GM23338 (cell line): ENCODE measurements at regions not wholly inside any gene's neighbourhood (a gene's known extent, or its start where the extent isn't known, plus 50 kb on each side); places are given as distances from the start of the nearest gene placed in this dataset.

Experiments
- ATAC-seq: fragments of 200-7000 bp; cut with Tn5 transposase; 3 replicates; pipeline ENCODE4 v1.9.1; 2020
- DNase-seq: peaks from one replicate; pipeline ENCODE4 v3.0.0-alpha.2; 2015; ENCODE audit warnings: low spot score
- H2AFZ ChIP-seq: fragments of 200-600 bp; sonication (generic); 2 replicates; pipeline ENCODE4 v1.8.0; 2016; ENCODE audit warnings: antibody characterized with exemption, mild to moderate bottlenecking, moderate library complexity
- H3F3A ChIP-seq: fragments of 200-600 bp; sonication (generic); replicated peaks from 2 replicates; pipeline ENCODE4 v1.8.0; 2017; ENCODE audit warnings: antibody characterized with exemption, mixed run types, low read depth
- H3K27ac ChIP-seq: fragments of 200-600 bp; sonication (generic); 2 replicates; pipeline ENCODE4 v1.6.1; 2016; ENCODE audit warnings: low read depth
- H3K27me3 ChIP-seq: fragments of 200-600 bp; sonication (generic); 2 replicates; pipeline ENCODE4 v1.8.0; 2016; ENCODE audit warnings: mild to moderate bottlenecking, mixed run types, moderate library complexity; ENCODE audit not compliant: insufficient read depth
- H3K36me3 ChIP-seq: fragments of 200-600 bp; sonication (generic); 2 replicates; pipeline ENCODE4 v1.8.0; 2016; ENCODE audit warnings: mild to moderate bottlenecking; ENCODE audit not compliant: insufficient read depth
- H3K4me1 ChIP-seq: fragments of 200-600 bp; sonication (generic); 2 replicates; pipeline ENCODE4 v1.8.0; 2016; ENCODE audit warnings: mild to moderate bottlenecking, moderate library complexity; ENCODE audit not compliant: insufficient read depth
- H3K4me2 ChIP-seq: fragments of 200-600 bp; sonication (generic); 2 replicates; pipeline ENCODE4 v1.7.1; 2017; ENCODE audit warnings: mixed run types
- H3K4me3 ChIP-seq: fragments of 200-600 bp; sonication (generic); 2 replicates; pipeline ENCODE4 v1.6.1; 2016; ENCODE audit warnings: mixed run types
- H3K79me2 ChIP-seq: fragments of 200-600 bp; sonication (generic); replicated peaks from 2 replicates; pipeline ENCODE4 v1.8.0; 2017; ENCODE audit warnings: mild to moderate bottlenecking; ENCODE audit not compliant: insufficient read depth
- H3K9me2 ChIP-seq: fragments of 200-600 bp; sonication (generic); 2 replicates; pipeline ENCODE4 v1.8.0; 2017; ENCODE audit not compliant: insufficient read depth
- H4K20me1 ChIP-seq: fragments of 200-600 bp; sonication (generic); replicated peaks from 2 replicates; pipeline ENCODE4 v1.8.0; 2017; ENCODE audit warnings: mild to moderate bottlenecking; ENCODE audit not compliant: insufficient read depth
- H3K27ac Mint-ChIP-seq: 2 replicates; pipeline ENCODE4 v1.8.0; 2020; ENCODE audit warnings: inconsistent platforms, mild to moderate bottlenecking, moderate library complexity, mixed read lengths
- H3K27me3 Mint-ChIP-seq: 3 replicates; pipeline ENCODE4 v1.8.0; 2022; ENCODE audit warnings: low read depth, mild to moderate bottlenecking, moderate library complexity, mixed read lengths, inconsistent platforms; ENCODE audit not compliant: insufficient read depth, poor library complexity
- H3K36me3 Mint-ChIP-seq: 3 replicates; pipeline ENCODE4 v1.8.0; 2021; ENCODE audit warnings: low read depth, mild to moderate bottlenecking, inconsistent platforms, moderate library complexity, mixed read lengths
- H3K4me1 Mint-ChIP-seq: 3 replicates; pipeline ENCODE4 v1.8.0; 2020; ENCODE audit warnings: mild to moderate bottlenecking, inconsistent platforms, mixed read lengths
- H3K4me3 Mint-ChIP-seq: 3 replicates; pipeline ENCODE4 v1.8.0; 2021; ENCODE audit warnings: moderate library complexity, mild to moderate bottlenecking, inconsistent platforms, mixed read lengths
- H3K9me3 Mint-ChIP-seq: 3 replicates; pipeline ENCODE4 v1.8.0; 2020; ENCODE audit warnings: moderate library complexity, mild to moderate bottlenecking, inconsistent platforms, mixed read lengths
- CREB1 ChIP-seq: fragments of 250-450 bp; sonication (Bioruptor Pico); IDR thresholded peaks from 2 replicates; pipeline ENCODE4 v1.5.0; 2020; ENCODE audit warnings: low read depth, mild to moderate bottlenecking, moderate library complexity
- EZH2 ChIP-seq: fragments of 200-600 bp; sonication (generic); IDR thresholded peaks from one replicate; pipeline ENCODE4 v1.8.0; 2017; ENCODE audit warnings: antibody characterized with exemption, mild to moderate bottlenecking, low read depth; ENCODE audit not compliant: unreplicated experiment
- EZH2phosphoT487 ChIP-seq: fragments of 200-600 bp; sonication (generic); IDR thresholded peaks from one replicate; pipeline ENCODE4 v1.8.1; 2018; ENCODE audit warnings: antibody characterized with exemption; ENCODE audit not compliant: unreplicated experiment
- JUNB ChIP-seq: IDR thresholded peaks from one replicate; pipeline ENCODE4 v1.6.1; 2016; ENCODE audit warnings: antibody characterized with exemption; ENCODE audit not compliant: unreplicated experiment
- NANOG ChIP-seq: IDR thresholded peaks from 2 replicates; pipeline ENCODE4 v1.6.1; 2016; ENCODE audit warnings: antibody characterized with exemption, borderline replicate concordance
- POLR2AphosphoS5 ChIP-seq: IDR thresholded peaks from 2 replicates; pipeline ENCODE4 v1.6.1; 2016; ENCODE audit warnings: antibody characterized with exemption, low read depth
- STAT1 ChIP-seq: IDR thresholded peaks from one replicate; pipeline ENCODE4 v1.6.1; 2016; ENCODE audit warnings: antibody characterized with exemption; ENCODE audit not compliant: unreplicated experiment
- ZNF114 ChIP-seq: fragments of 250-450 bp; sonication (Bioruptor Pico); IDR thresholded peaks from 2 replicates; pipeline ENCODE4 v1.5.0; 2020; ENCODE audit warnings: mild to moderate bottlenecking, moderate library complexity
- ZNF331 ChIP-seq: fragments of 250-450 bp; sonication (Bioruptor Pico); IDR thresholded peaks from 2 replicates; pipeline ENCODE4 v1.5.0; 2020; ENCODE audit warnings: low read depth, mild to moderate bottlenecking, moderate library complexity
- TF ChIP-seq, protein P1 (sequence below), 2 experiments: fragments of 200-600 bp in 1 of 2; sonication (generic) in 1 of 2; conservative IDR thresholded peaks; 2 replicates each; pipeline versions ENCODE4 v1.5.1 to v1.6.1; 2016 to 2017; ENCODE audit warnings: antibody characterized with exemption in 2 of 2, low read depth in 2 of 2, mild to moderate bottlenecking in 2 of 2, moderate library complexity in 1 of 2
- TF ChIP-seq, protein P2 (sequence below): fragments of 250-450 bp; sonication (Bioruptor Pico); IDR thresholded peaks from 2 replicates; pipeline ENCODE4 v1.5.0; 2020; ENCODE audit warnings: mild to moderate bottlenecking, moderate library complexity
- TF ChIP-seq, protein P3 (sequence below): IDR thresholded peaks from 2 replicates; pipeline ENCODE4 v1.6.1; 2016; ENCODE audit warnings: antibody characterized with exemption
- TF ChIP-seq, protein P4 (sequence below): IDR thresholded peaks from one replicate; pipeline ENCODE4 v1.6.1; 2018; ENCODE audit warnings: antibody characterized with exemption; ENCODE audit not compliant: unreplicated experiment

DNA sequence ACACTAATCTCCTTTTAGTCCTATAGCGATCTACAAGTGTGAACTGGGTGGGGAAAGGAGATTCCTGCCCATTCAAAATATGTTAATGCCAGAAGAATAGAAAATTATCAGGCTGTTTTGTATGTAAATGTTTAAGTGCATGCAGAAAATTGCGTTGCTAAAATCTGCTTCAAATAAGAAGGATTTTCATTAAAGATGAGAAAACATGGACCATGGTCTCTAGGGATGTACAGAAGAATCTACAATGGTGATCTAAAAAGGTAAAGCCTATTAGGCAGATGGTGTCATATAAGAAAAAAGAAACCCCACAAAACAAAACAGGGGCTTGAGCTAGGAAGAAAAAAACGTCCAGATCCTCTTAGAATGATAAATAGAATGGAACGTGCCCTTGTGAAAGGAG lies 287.5 kb upstream of the ROBO1 start:
- Mint-ChIP-seq H3K27ac (no peak overlapping the region; the same call in 1 of the 2 replicates), H3K4me3 (no peak overlapping the region)
- no peak for ATAC-seq

More for the DNA sequence above, 287.5 kb upstream of the ROBO1 start:
- Mint-ChIP-seq H3K27me3 (no peaks in the 10 kb centered on the region), H3K4me1 (peaks cover 9% of the 10 kb centered on the region), H3K9me3 (no peaks in the 10 kb centered on the region; the same call in 2 of the 3 replicates), H3K36me3 (peaks cover 3% of the 10 kb centered on the region; the same call in 1 of the 3 replicates)
- H3K4me3 ChIP-seq, result no peak overlapping the region
- DNase-seq, result no peak
- H3K79me2 ChIP-seq, result no peaks in the 10 kb centered on the region
- H2AFZ ChIP-seq, result no peak overlapping the region
- no peaks in the 10 kb centered on the region for H3K9me2 ChIP-seq
- H3K27ac ChIP-seq, result no peak overlapping the region
- peaks cover 10% of the 10 kb centered on the region for H3K4me1 ChIP-seq
- H4K20me1 ChIP-seq, result no peaks in the 10 kb centered on the region
- no peaks in the 10 kb centered on the region for H3K27me3 ChIP-seq
- no peaks in the 10 kb centered on the region for H3K36me3 ChIP-seq
- no peaks in the 10 kb centered on the region for H3F3A ChIP-seq
- TF ChIP-seq, protein P1, sequence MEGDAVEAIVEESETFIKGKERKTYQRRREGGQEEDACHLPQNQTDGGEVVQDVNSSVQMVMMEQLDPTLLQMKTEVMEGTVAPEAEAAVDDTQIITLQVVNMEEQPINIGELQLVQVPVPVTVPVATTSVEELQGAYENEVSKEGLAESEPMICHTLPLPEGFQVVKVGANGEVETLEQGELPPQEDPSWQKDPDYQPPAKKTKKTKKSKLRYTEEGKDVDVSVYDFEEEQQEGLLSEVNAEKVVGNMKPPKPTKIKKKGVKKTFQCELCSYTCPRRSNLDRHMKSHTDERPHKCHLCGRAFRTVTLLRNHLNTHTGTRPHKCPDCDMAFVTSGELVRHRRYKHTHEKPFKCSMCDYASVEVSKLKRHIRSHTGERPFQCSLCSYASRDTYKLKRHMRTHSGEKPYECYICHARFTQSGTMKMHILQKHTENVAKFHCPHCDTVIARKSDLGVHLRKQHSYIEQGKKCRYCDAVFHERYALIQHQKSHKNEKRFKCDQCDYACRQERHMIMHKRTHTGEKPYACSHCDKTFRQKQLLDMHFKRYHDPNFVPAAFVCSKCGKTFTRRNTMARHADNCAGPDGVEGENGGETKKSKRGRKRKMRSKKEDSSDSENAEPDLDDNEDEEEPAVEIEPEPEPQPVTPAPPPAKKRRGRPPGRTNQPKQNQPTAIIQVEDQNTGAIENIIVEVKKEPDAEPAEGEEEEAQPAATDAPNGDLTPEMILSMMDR (conservative IDR thresholded peaks at IDR 0.05; ENCODE audit: low read depth in 2 of 2), result no peak
- TF ChIP-seq CREB1 (CRISPR knock-in tag) (no peak), POLR2AphosphoS5 (no peak), NANOG (no peak), ZNF114 (no peak), STAT1 (no peak), EZH2phosphoT487 (no peak), EZH2 (no peak), ZNF331 (CRISPR knock-in tag) (no peak), JUNB (no peak)
- TF ChIP-seq, protein P2, sequence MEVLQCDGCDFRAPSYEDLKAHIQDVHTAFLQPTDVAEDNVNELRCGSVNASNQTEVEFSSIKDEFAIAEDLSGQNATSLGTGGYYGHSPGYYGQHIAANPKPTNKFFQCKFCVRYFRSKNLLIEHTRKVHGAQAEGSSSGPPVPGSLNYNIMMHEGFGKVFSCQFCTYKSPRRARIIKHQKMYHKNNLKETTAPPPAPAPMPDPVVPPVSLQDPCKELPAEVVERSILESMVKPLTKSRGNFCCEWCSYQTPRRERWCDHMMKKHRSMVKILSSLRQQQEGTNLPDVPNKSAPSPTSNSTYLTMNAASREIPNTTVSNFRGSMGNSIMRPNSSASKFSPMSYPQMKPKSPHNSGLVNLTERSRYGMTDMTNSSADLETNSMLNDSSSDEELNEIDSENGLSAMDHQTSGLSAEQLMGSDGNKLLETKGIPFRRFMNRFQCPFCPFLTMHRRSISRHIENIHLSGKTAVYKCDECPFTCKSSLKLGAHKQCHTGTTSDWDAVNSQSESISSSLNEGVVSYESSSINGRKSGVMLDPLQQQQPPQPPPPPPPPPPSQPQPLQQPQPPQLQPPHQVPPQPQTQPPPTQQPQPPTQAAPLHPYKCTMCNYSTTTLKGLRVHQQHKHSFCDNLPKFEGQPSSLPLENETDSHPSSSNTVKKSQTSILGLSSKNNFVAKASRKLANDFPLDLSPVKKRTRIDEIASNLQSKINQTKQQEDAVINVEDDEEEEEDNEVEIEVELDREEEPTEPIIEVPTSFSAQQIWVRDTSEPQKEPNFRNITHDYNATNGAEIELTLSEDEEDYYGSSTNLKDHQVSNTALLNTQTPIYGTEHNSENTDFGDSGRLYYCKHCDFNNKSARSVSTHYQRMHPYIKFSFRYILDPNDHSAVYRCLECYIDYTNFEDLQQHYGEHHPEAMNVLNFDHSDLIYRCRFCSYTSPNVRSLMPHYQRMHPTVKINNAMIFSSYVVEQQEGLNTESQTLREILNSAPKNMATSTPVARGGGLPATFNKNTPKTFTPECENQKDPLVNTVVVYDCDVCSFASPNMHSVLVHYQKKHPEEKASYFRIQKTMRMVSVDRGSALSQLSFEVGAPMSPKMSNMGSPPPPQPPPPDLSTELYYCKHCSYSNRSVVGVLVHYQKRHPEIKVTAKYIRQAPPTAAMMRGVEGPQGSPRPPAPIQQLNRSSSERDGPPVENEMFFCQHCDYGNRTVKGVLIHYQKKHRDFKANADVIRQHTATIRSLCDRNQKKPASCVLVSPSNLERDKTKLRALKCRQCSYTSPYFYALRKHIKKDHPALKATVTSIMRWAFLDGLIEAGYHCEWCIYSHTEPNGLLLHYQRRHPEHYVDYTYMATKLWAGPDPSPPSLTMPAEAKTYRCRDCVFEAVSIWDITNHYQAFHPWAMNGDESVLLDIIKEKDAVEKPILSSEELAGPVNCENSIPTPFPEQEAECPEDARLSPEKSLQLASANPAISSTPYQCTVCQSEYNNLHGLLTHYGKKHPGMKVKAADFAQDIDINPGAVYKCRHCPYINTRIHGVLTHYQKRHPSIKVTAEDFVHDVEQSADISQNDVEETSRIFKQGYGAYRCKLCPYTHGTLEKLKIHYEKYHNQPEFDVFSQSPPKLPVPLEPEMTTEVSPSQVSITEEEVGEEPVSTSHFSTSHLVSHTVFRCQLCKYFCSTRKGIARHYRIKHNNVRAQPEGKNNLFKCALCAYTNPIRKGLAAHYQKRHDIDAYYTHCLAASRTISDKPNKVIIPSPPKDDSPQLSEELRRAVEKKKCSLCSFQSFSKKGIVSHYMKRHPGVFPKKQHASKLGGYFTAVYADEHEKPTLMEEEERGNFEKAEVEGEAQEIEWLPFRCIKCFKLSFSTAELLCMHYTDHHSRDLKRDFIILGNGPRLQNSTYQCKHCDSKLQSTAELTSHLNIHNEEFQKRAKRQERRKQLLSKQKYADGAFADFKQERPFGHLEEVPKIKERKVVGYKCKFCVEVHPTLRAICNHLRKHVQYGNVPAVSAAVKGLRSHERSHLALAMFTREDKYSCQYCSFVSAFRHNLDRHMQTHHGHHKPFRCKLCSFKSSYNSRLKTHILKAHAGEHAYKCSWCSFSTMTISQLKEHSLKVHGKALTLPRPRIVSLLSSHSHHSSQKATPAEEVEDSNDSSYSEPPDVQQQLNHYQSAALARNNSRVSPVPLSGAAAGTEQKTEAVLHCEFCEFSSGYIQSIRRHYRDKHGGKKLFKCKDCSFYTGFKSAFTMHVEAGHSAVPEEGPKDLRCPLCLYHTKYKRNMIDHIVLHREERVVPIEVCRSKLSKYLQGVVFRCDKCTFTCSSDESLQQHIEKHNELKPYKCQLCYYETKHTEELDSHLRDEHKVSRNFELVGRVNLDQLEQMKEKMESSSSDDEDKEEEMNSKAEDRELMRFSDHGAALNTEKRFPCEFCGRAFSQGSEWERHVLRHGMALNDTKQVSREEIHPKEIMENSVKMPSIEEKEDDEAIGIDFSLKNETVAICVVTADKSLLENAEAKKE (CRISPR knock-in tag), result no peak
- TF ChIP-seq, protein P3, sequence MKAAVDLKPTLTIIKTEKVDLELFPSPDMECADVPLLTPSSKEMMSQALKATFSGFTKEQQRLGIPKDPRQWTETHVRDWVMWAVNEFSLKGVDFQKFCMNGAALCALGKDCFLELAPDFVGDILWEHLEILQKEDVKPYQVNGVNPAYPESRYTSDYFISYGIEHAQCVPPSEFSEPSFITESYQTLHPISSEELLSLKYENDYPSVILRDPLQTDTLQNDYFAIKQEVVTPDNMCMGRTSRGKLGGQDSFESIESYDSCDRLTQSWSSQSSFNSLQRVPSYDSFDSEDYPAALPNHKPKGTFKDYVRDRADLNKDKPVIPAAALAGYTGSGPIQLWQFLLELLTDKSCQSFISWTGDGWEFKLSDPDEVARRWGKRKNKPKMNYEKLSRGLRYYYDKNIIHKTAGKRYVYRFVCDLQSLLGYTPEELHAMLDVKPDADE, result no peak
- TF ChIP-seq, protein P4, sequence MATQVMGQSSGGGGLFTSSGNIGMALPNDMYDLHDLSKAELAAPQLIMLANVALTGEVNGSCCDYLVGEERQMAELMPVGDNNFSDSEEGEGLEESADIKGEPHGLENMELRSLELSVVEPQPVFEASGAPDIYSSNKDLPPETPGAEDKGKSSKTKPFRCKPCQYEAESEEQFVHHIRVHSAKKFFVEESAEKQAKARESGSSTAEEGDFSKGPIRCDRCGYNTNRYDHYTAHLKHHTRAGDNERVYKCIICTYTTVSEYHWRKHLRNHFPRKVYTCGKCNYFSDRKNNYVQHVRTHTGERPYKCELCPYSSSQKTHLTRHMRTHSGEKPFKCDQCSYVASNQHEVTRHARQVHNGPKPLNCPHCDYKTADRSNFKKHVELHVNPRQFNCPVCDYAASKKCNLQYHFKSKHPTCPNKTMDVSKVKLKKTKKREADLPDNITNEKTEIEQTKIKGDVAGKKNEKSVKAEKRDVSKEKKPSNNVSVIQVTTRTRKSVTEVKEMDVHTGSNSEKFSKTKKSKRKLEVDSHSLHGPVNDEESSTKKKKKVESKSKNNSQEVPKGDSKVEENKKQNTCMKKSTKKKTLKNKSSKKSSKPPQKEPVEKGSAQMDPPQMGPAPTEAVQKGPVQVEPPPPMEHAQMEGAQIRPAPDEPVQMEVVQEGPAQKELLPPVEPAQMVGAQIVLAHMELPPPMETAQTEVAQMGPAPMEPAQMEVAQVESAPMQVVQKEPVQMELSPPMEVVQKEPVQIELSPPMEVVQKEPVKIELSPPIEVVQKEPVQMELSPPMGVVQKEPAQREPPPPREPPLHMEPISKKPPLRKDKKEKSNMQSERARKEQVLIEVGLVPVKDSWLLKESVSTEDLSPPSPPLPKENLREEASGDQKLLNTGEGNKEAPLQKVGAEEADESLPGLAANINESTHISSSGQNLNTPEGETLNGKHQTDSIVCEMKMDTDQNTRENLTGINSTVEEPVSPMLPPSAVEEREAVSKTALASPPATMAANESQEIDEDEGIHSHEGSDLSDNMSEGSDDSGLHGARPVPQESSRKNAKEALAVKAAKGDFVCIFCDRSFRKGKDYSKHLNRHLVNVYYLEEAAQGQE, result no peak
- H3K4me2 ChIP-seq, result no peak overlapping the region
